Endothelial cell of umbilical vein (primary cell): ENCODE measurements at regions not wholly inside any gene's neighbourhood (a gene's known extent, or its start where the extent isn't known, plus 50 kb on each side); places are given as distances from the start of the nearest gene placed in this dataset.

Experiments
- BruUV-seq: library from RNA; stranded (reverse); fragments of 400-500 nt; replicated peaks from 2 replicates; lab custom pipeline; 2021; lab: Mats Ljungman, UMichigan
- CTCF ChIA-PET: fragments of 300-600, 350-600 bp; sonication (Branson Sonifier 250); formaldehyde crosslinking; loops from one replicate; lab custom pipeline; 2021; ENCODE audit warnings: antibody characterized with exemption, inconsistent platforms; lab: Charles Lee
- POLR2A ChIA-PET: fragments of 300-600, 350-600 bp; sonication (Branson Sonifier 250); formaldehyde crosslinking; loops from one replicate; lab custom pipeline; 2021; ENCODE audit warnings: antibody characterized with exemption, inconsistent platforms; lab: Charles Lee
- DNase-seq: peaks from one replicate; pipeline ENCODE4 v3.0.0-alpha.2; 2011; ENCODE audit warnings: low read depth, low spot score
- FAIRE-seq: peaks from 2 replicates; lab custom pipeline; 2011; peaks lifted over from hg19 to GRCh38; lab: Jason Lieb, UNC
- H2AFZ ChIP-seq: 2 replicates; pipeline ENCODE4 v1.6.0; 2012; ENCODE audit warnings: low read depth, low read length, control low read depth, inconsistent platforms
- H3K27ac ChIP-seq: 2 replicates; pipeline ENCODE4 v1.5.1; 2011; ENCODE audit warnings: low read depth, mild to moderate bottlenecking, control low read depth, low read length, moderate library complexity; ENCODE audit not compliant: insufficient read depth
- H3K27me3 ChIP-seq, 2 experiments: 2 replicates each; pipeline versions ENCODE4 v1.6.0 to v1.6.1; 2011; ENCODE audit warnings: low read length in 2 of 2, mixed read lengths in 1 of 2; ENCODE audit not compliant: control insufficient read depth in 2 of 2, insufficient read depth in 2 of 2
- H3K36me3 ChIP-seq, 2 experiments: 2 replicates in 1 of 2; 3 replicates in 1 of 2; pipeline ENCODE4 v1.5.1; 2011; ENCODE audit warnings: low read length in 2 of 2, mild to moderate bottlenecking in 1 of 2, moderate library complexity in 1 of 2; ENCODE audit not compliant: control insufficient read depth in 2 of 2, insufficient read depth in 2 of 2; ENCODE audit errors: extremely low read depth in 1 of 2
- H3K4me1 ChIP-seq: 3 replicates; pipeline ENCODE4 v1.5.1; 2011; ENCODE audit warnings: mild to moderate bottlenecking, low read length; ENCODE audit not compliant: control insufficient read depth, insufficient read depth; ENCODE audit errors: extremely low read depth
- H3K4me2 ChIP-seq: 2 replicates; pipeline ENCODE4 v1.6.1; 2011; ENCODE audit warnings: low read length, control low read depth, mixed read lengths; ENCODE audit not compliant: insufficient read depth
- H3K4me3 ChIP-seq, 3 experiments: fragments of 200-600 bp in 1 of 3; sonication (generic), shearing (Covaris generic) in 1 of 3; replicated peaks in 1 of 3; 2 replicates each; pipeline ENCODE4 v1.5.1; 2011 to 2016; ENCODE audit warnings: control low read depth in 3 of 3, low read length in 3 of 3, mild to moderate bottlenecking in 2 of 3, inconsistent platforms in 1 of 3, low read depth in 1 of 3, moderate library complexity in 1 of 3; ENCODE audit not compliant: insufficient read depth in 1 of 3
- H3K79me2 ChIP-seq: 2 replicates; pipeline ENCODE4 v1.6.0; 2012; ENCODE audit warnings: low read length, inconsistent platforms; ENCODE audit not compliant: control insufficient read depth, insufficient read depth
- H3K9ac ChIP-seq: replicated peaks from 2 replicates; pipeline ENCODE3; 2011; ENCODE audit warnings: low read length, control low read depth; ENCODE audit not compliant: insufficient read depth; ENCODE audit errors: extremely low read depth
- H3K9me1 ChIP-seq: replicated peaks from 3 replicates; pipeline ENCODE4 v1.6.0; 2011; ENCODE audit warnings: mild to moderate bottlenecking, low read length; ENCODE audit not compliant: control insufficient read depth, insufficient read depth; ENCODE audit errors: extremely low read depth
- H3K9me3 ChIP-seq: replicated peaks from 2 replicates; pipeline ENCODE4 v1.5.1; 2012; ENCODE audit warnings: low read length, inconsistent platforms; ENCODE audit not compliant: control insufficient read depth, insufficient read depth
- H4K20me1 ChIP-seq: replicated peaks from 2 replicates; pipeline ENCODE3; 2011; ENCODE audit warnings: mild to moderate bottlenecking, low read length; ENCODE audit not compliant: control insufficient read depth, insufficient read depth; ENCODE audit errors: extremely low read depth
- EZH2 ChIP-seq: IDR thresholded peaks from 2 replicates; pipeline ENCODE4 v1.6.1; 2012; ENCODE audit warnings: borderline replicate concordance, low read depth, mild to moderate bottlenecking, moderate library complexity, low read length, inconsistent platforms; ENCODE audit not compliant: severe bottlenecking
- FOS ChIP-seq: IDR thresholded peaks from 2 replicates; pipeline ENCODE4 v1.6.1; 2011; ENCODE audit warnings: mild to moderate bottlenecking, low read length, moderate library complexity, borderline replicate concordance; ENCODE audit not compliant: insufficient read depth
- GATA2 ChIP-seq: IDR thresholded peaks from 2 replicates; pipeline ENCODE4 v1.7.0; 2011; ENCODE audit warnings: low read depth, mild to moderate bottlenecking, moderate library complexity, mixed read lengths, low read length; ENCODE audit not compliant: insufficient read length, insufficient read depth
- JUN ChIP-seq: IDR thresholded peaks from 2 replicates; pipeline ENCODE4 v1.6.1; 2011; ENCODE audit warnings: borderline replicate concordance, low read depth; ENCODE audit not compliant: insufficient read length, insufficient read depth
- MYC ChIP-seq: IDR thresholded peaks from one replicate; pipeline ENCODE4 v1.6.1; 2011; ENCODE audit warnings: mild to moderate bottlenecking, low read depth, low read length
- POLR2A ChIP-seq: IDR thresholded peaks from 2 replicates; pipeline ENCODE4 v1.6.1; 2012; ENCODE audit warnings: low read depth, mild to moderate bottlenecking, control low read depth, low read length
- POLR2AphosphoS5 ChIP-seq: IDR thresholded peaks from 2 replicates; pipeline ENCODE4 v1.6.1; 2012; ENCODE audit warnings: low read depth, mild to moderate bottlenecking, control low read depth, low read length, moderate library complexity; ENCODE audit not compliant: insufficient read depth
- dilution Hi-C: fragments of 300-500 bp; cut with MboI; formaldehyde crosslinking; loops from one replicate; pipeline ENCODE4 v1.15.0; 2019; ENCODE audit warnings: low sequenced_read_pairs; ENCODE audit not compliant: extremely low pct_ligation_motif_present
- intact Hi-C: fragments of 100-400 bp; cut with micrococcal nuclease; formaldehyde crosslinking; loops from one replicate; pipeline ENCODE4 v1.10.0; 2022
- TF ChIP-seq, protein P1 (sequence below): IDR thresholded peaks from 2 replicates; pipeline ENCODE4 v1.6.1; 2011; ENCODE audit not compliant: insufficient read depth, insufficient read length
- TF ChIP-seq, protein P2 (sequence below), 2 donors: IDR thresholded peaks; 1 replicate in 1 of 2; 2 replicates in 1 of 2; pipeline ENCODE4 v1.5.1; 2011; ENCODE audit warnings: low read length in 2 of 2, mild to moderate bottlenecking in 2 of 2, moderate library complexity in 2 of 2, control low read depth in 1 of 2, inconsistent platforms in 1 of 2, low read depth in 1 of 2; ENCODE audit not compliant: insufficient read depth in 1 of 2; ENCODE audit errors: extremely low read depth in 1 of 2

DNA sequence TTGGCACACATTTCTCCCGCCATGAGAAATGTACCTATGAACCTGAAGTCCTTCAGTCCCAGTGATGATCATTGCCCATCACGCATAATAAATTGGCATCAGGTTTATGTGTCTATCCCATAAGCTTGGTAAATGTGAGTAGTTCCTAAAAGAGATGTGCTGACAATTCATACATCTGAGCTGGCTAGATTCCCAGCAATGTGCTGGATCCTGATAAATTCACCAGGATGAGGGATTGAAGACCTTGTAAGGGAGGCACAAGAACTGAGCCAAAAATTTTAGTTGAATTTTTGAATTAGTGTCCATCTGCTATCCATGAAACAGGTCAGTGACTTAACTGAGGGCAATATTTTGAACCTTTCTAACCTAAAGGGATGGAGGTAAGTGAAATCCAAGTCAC is 267.9 kb upstream of the CITED2 start:
- DNase-seq: no peak
- Histone ChIP-seq H3K4me2 (no peak overlapping the region), H2AFZ (no peak overlapping the region), H3K9me3 (no peaks in the 10 kb centered on the region), H3K9ac (no peak overlapping the region), H3K4me3 (no peak overlapping the region), H3K79me2 (no peaks in the 10 kb centered on the region), H4K20me1 (no peaks in the 10 kb centered on the region), H3K9me1 (no peaks in the 10 kb centered on the region), H3K27ac (no peak overlapping the region), H3K4me1 (no peaks in the 10 kb centered on the region), H3K27me3 (no peaks in the 10 kb centered on the region), H3K36me3 (no peaks in the 10 kb centered on the region)
- FAIRE-seq: no peak
- ChIA-PET CTCF (no interaction called here), POLR2A (no interaction called here)
- no TSS peak for BruUV-seq
- TF ChIP-seq FOS: no peak
- TF ChIP-seq JUN: no peak
- no peak for TF ChIP-seq POLR2AphosphoS5
- no peak for TF ChIP-seq POLR2A
- TF ChIP-seq GATA2: no peak
- TF ChIP-seq, protein P1, sequence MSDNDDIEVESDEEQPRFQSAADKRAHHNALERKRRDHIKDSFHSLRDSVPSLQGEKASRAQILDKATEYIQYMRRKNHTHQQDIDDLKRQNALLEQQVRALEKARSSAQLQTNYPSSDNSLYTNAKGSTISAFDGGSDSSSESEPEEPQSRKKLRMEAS: no peak
- no peak for TF ChIP-seq EZH2
- no peak for TF ChIP-seq MYC
- dilution Hi-C loops: no loop called here
- intact Hi-C loops: no loop called here

DNA sequence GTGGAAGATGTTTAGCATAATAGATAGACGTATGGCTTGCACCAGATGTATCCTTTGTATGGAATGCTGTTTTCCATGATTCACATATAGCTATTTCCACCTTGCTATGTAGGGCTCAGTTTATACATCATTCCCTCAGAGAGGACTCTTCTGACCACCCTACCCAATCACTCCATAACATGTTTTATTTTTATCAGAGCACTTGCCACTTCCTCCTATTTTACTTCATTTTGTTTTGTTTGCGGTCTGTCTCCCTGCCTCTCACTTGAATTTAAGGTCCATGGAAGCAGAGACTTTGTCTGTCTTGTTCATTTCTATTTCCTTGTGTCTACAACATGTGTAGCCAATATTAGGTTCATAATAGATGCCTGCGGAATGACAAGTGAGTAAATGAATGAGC is 266.9 kb upstream of the CITED2 start:
- CTCF ChIA-PET: no interaction called here
- no peaks in the 10 kb centered on the region for H3K27me3 ChIP-seq

More for the DNA sequence above, 266.9 kb upstream of the CITED2 start:
- Histone ChIP-seq H2AFZ (no peak overlapping the region), H4K20me1 (no peaks in the 10 kb centered on the region), H3K79me2 (no peaks in the 10 kb centered on the region), H3K4me3 (no peak overlapping the region), H3K9me3 (no peaks in the 10 kb centered on the region), H3K4me2 (no peak overlapping the region), H3K9ac (no peak overlapping the region), H3K36me3 (no peaks in the 10 kb centered on the region), H3K9me1 (no peaks in the 10 kb centered on the region), H3K27ac (no peak overlapping the region), H3K4me1 (no peaks in the 10 kb centered on the region)
- FAIRE-seq: no peak
- TF ChIP-seq POLR2AphosphoS5 (no peak), MYC (no peak), EZH2 (no peak), POLR2A (no peak), JUN (no peak), FOS (no peak), GATA2 (no peak)
- TF ChIP-seq, protein P1: no peak
- TF ChIP-seq, protein P2, sequence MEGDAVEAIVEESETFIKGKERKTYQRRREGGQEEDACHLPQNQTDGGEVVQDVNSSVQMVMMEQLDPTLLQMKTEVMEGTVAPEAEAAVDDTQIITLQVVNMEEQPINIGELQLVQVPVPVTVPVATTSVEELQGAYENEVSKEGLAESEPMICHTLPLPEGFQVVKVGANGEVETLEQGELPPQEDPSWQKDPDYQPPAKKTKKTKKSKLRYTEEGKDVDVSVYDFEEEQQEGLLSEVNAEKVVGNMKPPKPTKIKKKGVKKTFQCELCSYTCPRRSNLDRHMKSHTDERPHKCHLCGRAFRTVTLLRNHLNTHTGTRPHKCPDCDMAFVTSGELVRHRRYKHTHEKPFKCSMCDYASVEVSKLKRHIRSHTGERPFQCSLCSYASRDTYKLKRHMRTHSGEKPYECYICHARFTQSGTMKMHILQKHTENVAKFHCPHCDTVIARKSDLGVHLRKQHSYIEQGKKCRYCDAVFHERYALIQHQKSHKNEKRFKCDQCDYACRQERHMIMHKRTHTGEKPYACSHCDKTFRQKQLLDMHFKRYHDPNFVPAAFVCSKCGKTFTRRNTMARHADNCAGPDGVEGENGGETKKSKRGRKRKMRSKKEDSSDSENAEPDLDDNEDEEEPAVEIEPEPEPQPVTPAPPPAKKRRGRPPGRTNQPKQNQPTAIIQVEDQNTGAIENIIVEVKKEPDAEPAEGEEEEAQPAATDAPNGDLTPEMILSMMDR (IDR thresholded peaks at IDR 0.05; ENCODE audit: extremely low read depth in 1 of 2, insufficient read depth in 1 of 2, low read depth in 1 of 2, low read length in 2 of 2): no peak
- POLR2A ChIA-PET: no interaction called here
- no TSS peak for BruUV-seq
- intact Hi-C loops (no loop called here), dilution Hi-C loops (no loop called here)
- no peak for DNase-seq
